ENCODE measurements at regions not wholly inside any gene's neighbourhood (a gene's known extent, or its start where the extent isn't known, plus 50 kb on each side); places are given as distances from the start of the nearest gene placed in this dataset.
"Not testable (repeated sequence)": the region's sequence is repeated elsewhere in the genome, so short reads cannot be mapped to it uniquely, and the experiment has no call there.

DNA sequence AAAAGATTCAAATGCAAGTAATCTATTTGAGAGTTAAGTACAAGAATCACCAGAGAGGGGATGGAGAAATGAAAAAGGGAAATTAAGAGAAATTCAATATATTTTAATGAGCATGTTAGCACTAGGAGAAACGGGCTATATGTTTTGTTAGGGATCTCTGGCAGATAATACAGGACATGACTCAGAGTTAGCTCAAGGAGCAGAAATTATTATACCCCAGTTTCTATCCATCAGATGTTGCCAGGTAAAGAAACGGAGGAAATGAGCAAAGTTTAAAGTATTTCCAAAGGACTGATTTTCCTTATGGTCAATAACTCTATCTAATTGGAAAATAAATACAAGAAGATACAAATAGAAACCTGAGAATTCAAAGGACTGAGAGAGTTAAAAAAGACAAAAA is 867.6 kb downstream of the TRAM1L1 start:
- no peaks in the 10 kb centered on the region for H3K36me3 Mint-ChIP-seq (ENCODE audit: low read depth)
- H3K27ac Mint-ChIP-seq (ENCODE audit: unreplicated experiment) = no peak overlapping the region
- TF ChIP-seq, protein P1, sequence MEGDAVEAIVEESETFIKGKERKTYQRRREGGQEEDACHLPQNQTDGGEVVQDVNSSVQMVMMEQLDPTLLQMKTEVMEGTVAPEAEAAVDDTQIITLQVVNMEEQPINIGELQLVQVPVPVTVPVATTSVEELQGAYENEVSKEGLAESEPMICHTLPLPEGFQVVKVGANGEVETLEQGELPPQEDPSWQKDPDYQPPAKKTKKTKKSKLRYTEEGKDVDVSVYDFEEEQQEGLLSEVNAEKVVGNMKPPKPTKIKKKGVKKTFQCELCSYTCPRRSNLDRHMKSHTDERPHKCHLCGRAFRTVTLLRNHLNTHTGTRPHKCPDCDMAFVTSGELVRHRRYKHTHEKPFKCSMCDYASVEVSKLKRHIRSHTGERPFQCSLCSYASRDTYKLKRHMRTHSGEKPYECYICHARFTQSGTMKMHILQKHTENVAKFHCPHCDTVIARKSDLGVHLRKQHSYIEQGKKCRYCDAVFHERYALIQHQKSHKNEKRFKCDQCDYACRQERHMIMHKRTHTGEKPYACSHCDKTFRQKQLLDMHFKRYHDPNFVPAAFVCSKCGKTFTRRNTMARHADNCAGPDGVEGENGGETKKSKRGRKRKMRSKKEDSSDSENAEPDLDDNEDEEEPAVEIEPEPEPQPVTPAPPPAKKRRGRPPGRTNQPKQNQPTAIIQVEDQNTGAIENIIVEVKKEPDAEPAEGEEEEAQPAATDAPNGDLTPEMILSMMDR (conservative IDR thresholded peaks at IDR 0.05) = no peak
- no peaks in the 10 kb centered on the region for H3K27me3 Mint-ChIP-seq (ENCODE audit: low read depth)
- H3K4me1 Mint-ChIP-seq = no peaks in the 10 kb centered on the region
- no peak for DNase-seq (ENCODE audit: low read depth, low spot score)
- H3K9me3 Mint-ChIP-seq = no peaks in the 10 kb centered on the region
- no peak overlapping the region for H3K4me3 Mint-ChIP-seq

DNA sequence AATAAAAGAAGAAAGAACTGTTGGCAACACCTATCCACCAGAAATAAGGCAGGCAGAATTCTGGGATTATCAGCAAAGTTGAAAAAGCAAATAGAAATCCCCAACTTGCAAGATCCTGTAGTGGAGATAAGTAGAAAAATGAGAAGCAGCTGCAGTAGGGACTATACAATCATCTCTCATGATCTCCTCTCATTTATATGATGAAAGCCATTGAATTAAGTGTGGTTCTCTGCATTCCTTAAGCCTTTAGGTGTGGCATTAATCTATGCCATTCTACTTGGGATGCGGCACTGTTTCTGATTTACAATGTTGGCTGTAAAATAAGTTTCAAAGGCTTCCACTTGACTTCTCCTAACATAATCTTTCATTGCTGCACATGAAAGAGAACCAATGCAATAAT is 869.8 kb downstream of the TRAM1L1 start:
- Mint-ChIP-seq H3K27me3 (ENCODE audit: low read depth) (no peaks in the 10 kb centered on the region), H3K4me3 (no peak overlapping the region), H3K9me3 (no peaks in the 10 kb centered on the region), H3K4me1 (no peaks in the 10 kb centered on the region), H3K36me3 (ENCODE audit: low read depth) (no peaks in the 10 kb centered on the region), H3K27ac (ENCODE audit: unreplicated experiment) (no peak overlapping the region)
- no peak for DNase-seq (ENCODE audit: low read depth, low spot score)
- TF ChIP-seq, protein P1 (conservative IDR thresholded peaks at IDR 0.05) = no peak

DNA sequence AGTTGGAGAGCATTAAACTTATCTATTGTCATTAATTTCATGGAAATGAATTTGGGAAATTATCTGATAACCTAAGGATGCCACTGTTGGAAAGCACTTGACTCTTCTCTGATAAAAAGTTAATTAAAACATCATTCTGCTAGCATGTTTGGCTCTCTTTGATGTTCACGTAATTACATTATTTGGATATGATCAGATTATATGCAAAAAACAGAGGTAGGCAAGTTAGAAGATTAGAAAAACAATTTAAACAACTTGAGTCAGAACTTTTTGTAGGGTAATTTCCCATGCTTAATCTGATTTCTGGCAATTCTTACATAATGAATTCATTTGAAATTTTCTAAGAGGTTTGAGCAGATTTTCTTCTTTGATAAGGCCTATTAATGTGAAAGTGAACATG is 882.9 kb downstream of the TRAM1L1 start:
- Mint-ChIP-seq H3K4me3 (no peak overlapping the region), H3K4me1 (no peaks in the 10 kb centered on the region), H3K9me3 (no peaks in the 10 kb centered on the region), H3K36me3 (ENCODE audit: low read depth) (no peaks in the 10 kb centered on the region), H3K27ac (ENCODE audit: unreplicated experiment) (no peak overlapping the region), H3K27me3 (ENCODE audit: low read depth) (no peaks in the 10 kb centered on the region)
- no peak for DNase-seq (ENCODE audit: low read depth, low spot score)
- TF ChIP-seq, protein P1 (conservative IDR thresholded peaks at IDR 0.05) = no peak

DNA sequence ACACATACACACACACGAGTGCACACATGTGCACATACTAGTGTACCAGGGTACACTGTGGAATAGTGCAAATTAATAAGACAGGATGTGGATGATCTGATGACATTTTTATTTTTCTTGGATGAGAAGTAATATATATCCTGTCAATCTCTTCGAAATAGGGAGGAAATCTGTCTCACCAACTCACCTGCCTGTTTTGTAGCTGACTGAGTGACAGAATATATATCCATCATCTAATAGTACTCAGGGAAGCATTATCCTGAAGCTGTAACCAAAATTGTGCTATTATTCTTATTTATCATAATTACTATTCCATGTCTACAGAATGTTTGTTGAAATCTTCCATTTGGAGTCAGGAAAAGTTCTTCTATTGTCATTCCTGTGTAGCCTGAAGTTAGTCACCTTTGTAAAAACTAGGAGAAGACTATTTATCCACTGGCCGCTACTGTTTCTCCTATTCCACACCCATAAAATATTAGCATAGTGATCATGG is 888.0 kb downstream of the TRAM1L1 start:
- Mint-ChIP-seq H3K27me3 (ENCODE audit: low read depth) (no peaks in the 10 kb centered on the region), H3K9me3 (no peaks in the 10 kb centered on the region), H3K4me3 (no peak overlapping the region), H3K4me1 (no peaks in the 10 kb centered on the region), H3K36me3 (ENCODE audit: low read depth) (no peaks in the 10 kb centered on the region), H3K27ac (ENCODE audit: unreplicated experiment) (no peak overlapping the region)
- TF ChIP-seq, protein P1 (conservative IDR thresholded peaks at IDR 0.05) = no peak
- no peak for DNase-seq (ENCODE audit: low read depth, low spot score)

DNA sequence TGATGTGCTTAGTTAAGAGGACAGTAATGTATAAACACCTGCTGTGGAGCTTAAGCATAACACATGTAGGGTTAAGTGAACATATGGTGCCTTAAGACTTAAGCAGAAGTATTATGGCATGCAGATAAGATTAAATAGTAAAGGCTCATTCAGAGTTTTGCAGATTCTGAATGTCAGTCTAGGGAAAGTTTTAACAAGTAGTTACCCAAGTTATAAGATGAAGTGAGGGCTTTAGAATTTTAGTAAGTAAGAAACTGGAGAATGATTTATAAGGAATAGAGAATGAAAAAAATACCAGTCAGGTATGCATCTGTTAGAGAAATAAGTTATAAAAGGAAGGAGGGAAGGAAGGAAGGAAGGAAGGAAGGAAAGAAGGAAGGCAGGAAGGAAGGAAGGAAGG is 902.1 kb downstream of the TRAM1L1 start:
- H3K27me3 Mint-ChIP-seq (ENCODE audit: low read depth) = no peaks in the 10 kb centered on the region
- no peaks in the 10 kb centered on the region for H3K36me3 Mint-ChIP-seq (ENCODE audit: low read depth)
- TF ChIP-seq, protein P1 (conservative IDR thresholded peaks at IDR 0.05) = no peak
- H3K27ac Mint-ChIP-seq (ENCODE audit: unreplicated experiment) = no peak overlapping the region
- H3K9me3 Mint-ChIP-seq = no peaks in the 10 kb centered on the region
- no peak overlapping the region for H3K4me3 Mint-ChIP-seq
- H3K4me1 Mint-ChIP-seq = no peaks in the 10 kb centered on the region
- no peak for DNase-seq (ENCODE audit: low read depth, low spot score)

DNA sequence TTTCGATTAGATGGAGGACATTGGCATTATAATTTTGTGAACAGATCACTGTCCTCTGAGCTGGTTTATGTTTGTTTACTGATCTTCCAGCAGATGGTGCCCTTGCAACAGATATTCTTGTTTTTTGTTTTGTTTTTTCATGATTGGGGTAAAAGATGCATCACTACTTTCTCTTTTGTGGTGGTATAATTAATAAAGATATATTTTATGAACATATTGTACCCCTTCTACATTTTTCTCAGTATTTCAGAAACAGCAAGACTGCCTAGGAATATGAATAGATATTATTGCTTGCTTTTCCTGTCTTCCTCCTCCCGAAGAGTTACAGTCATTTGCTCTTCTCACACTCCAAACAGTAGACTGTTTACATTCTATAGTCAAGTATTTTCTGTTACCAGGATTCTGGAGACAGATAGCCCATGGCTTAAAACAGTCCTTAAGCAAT is 905.2 kb downstream of the TRAM1L1 start:
- no peak for DNase-seq (ENCODE audit: low read depth, low spot score)
- TF ChIP-seq, protein P1 (conservative IDR thresholded peaks at IDR 0.05) = peak; percentile 75
- H3K27me3 Mint-ChIP-seq (ENCODE audit: low read depth) = no peaks in the 10 kb centered on the region
- no peaks in the 10 kb centered on the region for H3K36me3 Mint-ChIP-seq (ENCODE audit: low read depth)
- H3K4me3 Mint-ChIP-seq = no peak overlapping the region
- H3K4me1 Mint-ChIP-seq = no peaks in the 10 kb centered on the region
- H3K9me3 Mint-ChIP-seq = no peaks in the 10 kb centered on the region
- H3K27ac Mint-ChIP-seq (ENCODE audit: unreplicated experiment) = peak overlapping the region; percentile 35

DNA sequence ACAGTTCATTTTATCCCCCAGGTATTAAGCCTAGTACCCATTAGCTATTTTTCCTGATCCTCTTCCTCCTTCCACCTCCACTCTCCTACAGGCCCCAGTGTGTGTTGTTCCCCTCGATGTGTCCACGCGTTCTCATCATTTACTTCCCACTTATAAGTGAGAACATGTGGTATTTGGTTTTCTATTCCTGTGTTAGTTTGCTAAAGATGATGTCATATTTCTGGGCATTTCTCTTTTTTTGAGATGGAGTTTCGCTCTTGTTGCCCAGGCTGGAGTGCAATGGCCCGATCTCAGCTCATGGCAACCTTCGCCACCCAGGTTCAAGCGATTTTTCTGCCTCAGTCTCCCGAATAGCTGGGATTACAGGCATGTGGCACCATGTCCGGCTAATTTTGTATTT is 934.0 kb downstream of the TRAM1L1 start:
- H3K9me3 Mint-ChIP-seq; DNase-seq (ENCODE audit: low read depth, low spot score); H3K27ac Mint-ChIP-seq (ENCODE audit: unreplicated experiment); H3K4me3 Mint-ChIP-seq; H3K4me1 Mint-ChIP-seq; H3K36me3 Mint-ChIP-seq (ENCODE audit: low read depth); H3K27me3 Mint-ChIP-seq (ENCODE audit: low read depth): not testable (repeated sequence)
